ENCODE measurements at regions not wholly inside any gene's neighbourhood (a gene's known extent, or its start where the extent isn't known, plus 50 kb on each side); places are given as distances from the start of the nearest gene placed in this dataset.

DNA sequence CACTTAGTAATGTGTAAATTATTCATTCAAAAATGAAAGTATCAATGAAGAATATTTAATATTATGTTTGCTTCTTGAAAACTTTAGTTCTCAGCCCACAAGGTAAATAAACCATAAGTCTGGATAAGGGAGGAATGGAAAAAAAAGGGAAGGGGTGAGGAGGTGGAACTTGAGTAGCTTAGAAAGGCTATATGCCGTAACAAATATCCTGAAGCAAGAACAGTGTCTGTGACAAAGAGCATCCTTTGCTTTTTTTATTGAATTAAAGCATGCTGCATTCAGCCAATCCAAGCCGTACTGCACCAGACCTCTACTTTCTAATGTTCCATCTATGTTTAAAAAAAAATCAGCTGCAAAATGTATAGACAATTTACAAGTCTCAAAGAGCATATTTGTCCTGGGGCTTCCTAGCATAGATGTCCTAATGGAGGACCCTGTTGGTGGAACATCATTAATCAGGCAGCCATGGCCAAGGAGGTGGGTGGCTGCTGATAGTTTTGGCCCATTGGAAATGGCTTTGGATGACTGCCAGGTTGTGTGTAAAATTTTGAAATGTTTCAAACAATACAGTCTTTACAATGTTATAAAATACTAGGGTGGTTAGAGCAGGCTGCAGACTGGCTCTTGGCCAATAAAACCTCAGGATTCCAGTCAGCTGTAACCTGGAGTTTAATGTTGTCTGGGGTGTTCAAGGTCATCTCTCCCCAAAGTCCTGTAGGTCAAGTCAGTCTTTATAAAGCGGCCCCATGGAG, 895.8 kb upstream of the SOX9 start:
- TF ChIP-seq, protein P1, sequence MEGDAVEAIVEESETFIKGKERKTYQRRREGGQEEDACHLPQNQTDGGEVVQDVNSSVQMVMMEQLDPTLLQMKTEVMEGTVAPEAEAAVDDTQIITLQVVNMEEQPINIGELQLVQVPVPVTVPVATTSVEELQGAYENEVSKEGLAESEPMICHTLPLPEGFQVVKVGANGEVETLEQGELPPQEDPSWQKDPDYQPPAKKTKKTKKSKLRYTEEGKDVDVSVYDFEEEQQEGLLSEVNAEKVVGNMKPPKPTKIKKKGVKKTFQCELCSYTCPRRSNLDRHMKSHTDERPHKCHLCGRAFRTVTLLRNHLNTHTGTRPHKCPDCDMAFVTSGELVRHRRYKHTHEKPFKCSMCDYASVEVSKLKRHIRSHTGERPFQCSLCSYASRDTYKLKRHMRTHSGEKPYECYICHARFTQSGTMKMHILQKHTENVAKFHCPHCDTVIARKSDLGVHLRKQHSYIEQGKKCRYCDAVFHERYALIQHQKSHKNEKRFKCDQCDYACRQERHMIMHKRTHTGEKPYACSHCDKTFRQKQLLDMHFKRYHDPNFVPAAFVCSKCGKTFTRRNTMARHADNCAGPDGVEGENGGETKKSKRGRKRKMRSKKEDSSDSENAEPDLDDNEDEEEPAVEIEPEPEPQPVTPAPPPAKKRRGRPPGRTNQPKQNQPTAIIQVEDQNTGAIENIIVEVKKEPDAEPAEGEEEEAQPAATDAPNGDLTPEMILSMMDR (optimal IDR thresholded peaks at IDR 0.05 in 1 of 3, IDR thresholded peaks at IDR 0.05 in 1 of 3, conservative IDR thresholded peaks at IDR 0.05 in 1 of 3; ENCODE audit: extremely low read depth in 1 of 3, insufficient read depth in 2 of 3, low read length in 3 of 3) = no peak
- TF ChIP-seq EZH2 (IDR thresholded peaks at IDR 0.05; ENCODE audit: low read length) = no peak

All from keratinocyte (primary cell).